Trophoblast cell (in vitro differentiated cells and primary cell): ENCODE measurements at regions not wholly inside any gene's neighbourhood (a gene's known extent, or its start where the extent isn't known, plus 50 kb on each side); places are given as distances from the start of the nearest gene placed in this dataset.

Experiments
- DNase-seq, 2 donors: peaks; one replicate each; pipeline ENCODE4 v3.0.0-alpha.2; 2016
- H2AFZ ChIP-seq: 2 replicates; pipeline ENCODE4 v1.6.1; 2013; ENCODE audit warnings: low read length, moderate library complexity, mild to moderate bottlenecking; ENCODE audit not compliant: insufficient read depth, poor library complexity
- H2AK5ac ChIP-seq: 2 replicates; pipeline ENCODE4 v1.6.1; 2013; ENCODE audit warnings: mild to moderate bottlenecking, low read length
- H2BK120ac ChIP-seq: 2 replicates; pipeline ENCODE4 v1.6.1; 2013; ENCODE audit warnings: low read length, mild to moderate bottlenecking, moderate library complexity; ENCODE audit not compliant: insufficient read depth, poor library complexity
- H2BK12ac ChIP-seq: 2 replicates; pipeline ENCODE4 v1.6.1; 2013; ENCODE audit warnings: mild to moderate bottlenecking, low read length, moderate library complexity
- H2BK5ac ChIP-seq: 2 replicates; pipeline ENCODE4 v1.6.1; 2013; ENCODE audit warnings: low read length, low read depth, moderate library complexity, mild to moderate bottlenecking; ENCODE audit not compliant: poor library complexity
- H3K14ac ChIP-seq: 2 replicates; pipeline ENCODE4 v1.6.1; 2013; ENCODE audit warnings: mild to moderate bottlenecking, low read length
- H3K18ac ChIP-seq: 2 replicates; pipeline ENCODE4 v1.6.1; 2013; ENCODE audit warnings: mild to moderate bottlenecking, low read length
- H3K23ac ChIP-seq: 2 replicates; pipeline ENCODE4 v1.6.1; 2013; ENCODE audit warnings: low read length
- H3K27ac ChIP-seq: 2 replicates; pipeline ENCODE4 v1.5.1; 2013; ENCODE audit warnings: low read depth, mild to moderate bottlenecking, inconsistent platforms, low read length, moderate library complexity
- H3K27me3 ChIP-seq: 2 replicates; pipeline ENCODE4 v1.6.1; 2013; ENCODE audit warnings: inconsistent platforms, mild to moderate bottlenecking, low read length, moderate library complexity; ENCODE audit not compliant: insufficient read depth
- H3K36me3 ChIP-seq, 2 experiments: 1 replicate in 1 of 2; 2 replicates in 1 of 2; pipeline ENCODE4 v1.6.1; 2013; ENCODE audit warnings: low read length in 2 of 2, mild to moderate bottlenecking in 2 of 2, moderate library complexity in 1 of 2; ENCODE audit not compliant: insufficient read depth in 2 of 2, control insufficient read depth in 1 of 2
- H3K4ac ChIP-seq: 2 replicates; pipeline ENCODE4 v1.6.1; 2013; ENCODE audit warnings: low read depth, mild to moderate bottlenecking, low read length, moderate library complexity
- H3K4me1 ChIP-seq, 2 experiments: 1 replicate in 1 of 2; 2 replicates in 1 of 2; pipeline ENCODE4 v1.6.1; 2013; ENCODE audit warnings: low read length in 2 of 2, mild to moderate bottlenecking in 2 of 2, moderate library complexity in 1 of 2; ENCODE audit not compliant: insufficient read depth in 2 of 2, control insufficient read depth in 1 of 2
- H3K4me2 ChIP-seq: 2 replicates; pipeline ENCODE4 v1.6.1; 2013; ENCODE audit warnings: inconsistent platforms, mild to moderate bottlenecking, low read length, moderate library complexity
- H3K4me3 ChIP-seq: 2 replicates; pipeline ENCODE4 v1.5.1; 2013; ENCODE audit warnings: mild to moderate bottlenecking, low read depth, low read length, inconsistent platforms
- H3K79me1 ChIP-seq: one replicate; pipeline ENCODE4 v1.6.1; 2013; ENCODE audit warnings: low read length
- H3K79me2 ChIP-seq: 2 replicates; pipeline ENCODE4 v1.6.1; 2013; ENCODE audit warnings: low read length, mild to moderate bottlenecking; ENCODE audit not compliant: control insufficient read depth, insufficient read depth, poor library complexity
- H3K9ac ChIP-seq: 2 replicates; pipeline ENCODE4 v1.6.1; 2013; ENCODE audit warnings: mild to moderate bottlenecking, low read length
- H3K9me3 ChIP-seq: 2 replicates; pipeline ENCODE4 v1.6.1; 2013; ENCODE audit warnings: low read depth, mild to moderate bottlenecking, control low read depth, inconsistent platforms, low read length; ENCODE audit not compliant: insufficient read depth
- H4K12ac ChIP-seq: 2 replicates; pipeline ENCODE4 v1.6.1; 2013; ENCODE audit warnings: low read depth, mild to moderate bottlenecking, low read length, moderate library complexity
- H4K8ac ChIP-seq: 2 replicates; pipeline ENCODE4 v1.6.1; 2013; ENCODE audit warnings: low read depth, mild to moderate bottlenecking, low read length, moderate library complexity
- H4K91ac ChIP-seq: one replicate; pipeline ENCODE4 v1.6.1; 2013; ENCODE audit warnings: low read depth, mild to moderate bottlenecking, low read length, moderate library complexity
- WGBS: extraction: QIAGEN DNeasy Blood & Tissue Kit; methylation state at CpG from one replicate; pipeline ENCODE4 v1.1.7; 2013; ENCODE audit warnings: missing lambda C conversion rate; ENCODE audit not compliant: insufficient read length, insufficient coverage; ENCODE audit errors: extremely low coverage; 5-methylcytosine and 5-hydroxymethylcytosine counted together

DNA sequence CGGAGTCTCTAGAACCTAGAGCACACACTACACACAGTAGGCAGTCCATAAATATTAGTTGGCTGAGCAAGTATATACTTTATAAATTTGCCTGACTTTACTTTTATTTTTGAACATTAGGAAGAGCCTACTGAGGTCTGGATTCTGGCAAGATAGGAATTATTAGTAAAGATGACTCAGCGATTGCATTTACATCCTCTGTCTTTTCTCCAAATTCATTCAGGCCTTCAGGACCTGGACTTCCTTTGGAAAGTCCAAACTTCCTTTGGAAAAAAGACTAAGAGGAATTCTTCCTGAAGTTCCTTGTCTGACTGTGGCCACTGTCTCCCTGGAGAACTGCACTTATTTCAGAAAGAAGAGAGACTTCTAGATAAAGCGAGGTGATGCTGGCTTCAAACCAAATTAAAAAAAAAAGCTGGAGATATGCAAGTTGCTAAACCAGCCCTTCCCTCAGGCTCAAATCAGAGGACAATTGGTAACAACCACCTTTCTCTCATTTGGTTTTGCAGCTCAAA lies 251.3 kb downstream of the GAS1 start:
- Histone ChIP-seq H2AK5ac (no peak overlapping the region), H3K4me2 (no peak overlapping the region), H3K4me1 (no peaks in the 10 kb centered on the region), H3K9ac (no peak overlapping the region), H3K79me2 (no peaks in the 10 kb centered on the region), H3K36me3 (no peaks in the 10 kb centered on the region), H3K23ac (no peak overlapping the region), H3K27ac (no peak overlapping the region), H2AFZ (no peak overlapping the region), H3K18ac (no peak overlapping the region), H2BK12ac (no peak overlapping the region), H3K4ac (no peak overlapping the region), H3K14ac (no peak overlapping the region), H4K91ac (no peak overlapping the region), H2BK120ac (no peak overlapping the region), H3K27me3 (no peaks in the 10 kb centered on the region), H3K4me3 (no peak overlapping the region), H4K12ac (no peak overlapping the region), H3K9me3 (no peaks in the 10 kb centered on the region), H3K79me1 (no peaks in the 10 kb centered on the region), H4K8ac (no peak overlapping the region), H2BK5ac (no peak overlapping the region)
- DNase-seq = no peak
- no CpG with 5 or more reads among the region's 3 CpGs for WGBS

DNA sequence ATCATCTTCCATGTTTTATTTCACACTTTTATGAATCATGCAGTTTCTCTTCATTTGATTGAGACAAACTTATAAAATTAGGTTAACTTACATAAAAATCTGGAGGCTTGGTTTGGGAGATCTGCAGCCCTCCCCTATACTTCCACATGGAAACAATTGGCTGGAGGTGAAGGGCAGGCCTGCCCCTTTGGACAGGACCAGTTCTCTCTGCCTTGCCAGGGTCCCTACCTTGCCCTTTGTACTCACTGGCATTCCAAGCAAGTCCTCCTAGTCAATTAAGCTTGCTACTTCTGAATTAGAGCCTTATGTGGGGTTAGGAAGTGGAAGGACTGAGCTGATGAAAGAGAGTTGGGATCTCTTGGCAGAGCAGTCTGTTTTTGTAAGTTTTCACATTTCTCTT lies 257.3 kb downstream of the GAS1 start:
- H3K9ac ChIP-seq = no peak overlapping the region
- no peak overlapping the region for H3K27ac ChIP-seq
- H3K4ac ChIP-seq = no peak overlapping the region
- H3K4me2 ChIP-seq = no peak overlapping the region
- no peaks in the 10 kb centered on the region for H3K79me2 ChIP-seq
- H3K4me3 ChIP-seq = no peak overlapping the region
- H3K36me3 ChIP-seq = no peaks in the 10 kb centered on the region
- H3K4me1 ChIP-seq = no peaks in the 10 kb centered on the region
- no peaks in the 10 kb centered on the region for H3K27me3 ChIP-seq
- DNase-seq = no peak
- no peak overlapping the region for H2AK5ac ChIP-seq
- H3K18ac ChIP-seq = no peak overlapping the region
- no peak overlapping the region for H2BK12ac ChIP-seq
- no peaks in the 10 kb centered on the region for H3K9me3 ChIP-seq
- no peaks in the 10 kb centered on the region for H3K79me1 ChIP-seq
- H2BK5ac ChIP-seq = no peak overlapping the region
- no peak overlapping the region for H3K23ac ChIP-seq
- no peak overlapping the region for H4K91ac ChIP-seq
- H4K8ac ChIP-seq = no peak overlapping the region
- no peak overlapping the region for H2BK120ac ChIP-seq
- H2AFZ ChIP-seq = no peak overlapping the region
- no peak overlapping the region for H3K14ac ChIP-seq
- H4K12ac ChIP-seq = no peak overlapping the region

- no peak overlapping the region for H3K27ac ChIP-seq
- H4K91ac ChIP-seq = no peak overlapping the region
- no peak overlapping the region for H4K12ac ChIP-seq
- WGBS = no CpG with 5 or more reads among the region's 3 CpGs
- no peaks in the 10 kb centered on the region for H3K4me1 ChIP-seq
- no peak for DNase-seq
- H3K4ac ChIP-seq = no peak overlapping the region
- H3K23ac ChIP-seq = no peak overlapping the region
- no peak overlapping the region for H2AK5ac ChIP-seq
- H3K18ac ChIP-seq = no peak overlapping the region
- H3K14ac ChIP-seq = no peak overlapping the region
- no peak overlapping the region for H2BK5ac ChIP-seq
- no peak overlapping the region for H2BK12ac ChIP-seq
- no peak overlapping the region for H2BK120ac ChIP-seq
- no peak overlapping the region for H3K9ac ChIP-seq
- H3K79me1 ChIP-seq = no peaks in the 10 kb centered on the region
- H3K4me2 ChIP-seq = no peak overlapping the region
- no peaks in the 10 kb centered on the region for H3K9me3 ChIP-seq
- H2AFZ ChIP-seq = no peak overlapping the region
- H4K8ac ChIP-seq = no peak overlapping the region
- H3K4me3 ChIP-seq = no peak overlapping the region
- H3K36me3 ChIP-seq = peaks cover 0 to 1% of the 10 kb centered on the region in 2 experiments
- H3K79me2 ChIP-seq = no peaks in the 10 kb centered on the region
- no peaks in the 10 kb centered on the region for H3K27me3 ChIP-seq
Observed at GRCh38 chr9:86687788-86688187, 259.5 kb downstream of the GAS1 start.

DNA sequence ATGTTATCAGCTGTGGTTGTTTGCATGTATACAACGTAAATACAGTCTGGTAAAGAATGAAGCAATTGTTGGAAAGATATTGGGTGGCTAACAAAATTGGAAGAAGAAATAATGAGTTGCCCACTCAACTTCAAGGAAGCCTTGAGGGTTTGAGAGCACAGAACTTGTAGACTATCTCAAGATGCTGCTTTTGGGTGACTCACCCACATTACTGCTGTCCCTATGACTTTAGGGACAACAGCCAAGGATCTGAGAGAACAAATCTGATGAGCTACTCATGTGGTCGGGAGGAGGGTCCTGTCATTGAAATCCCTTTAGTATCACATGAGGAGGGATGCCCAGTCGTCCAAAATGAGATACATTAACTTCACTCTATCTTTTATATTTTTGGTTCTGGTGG lies 261.8 kb downstream of the GAS1 start:
- no peaks in the 10 kb centered on the region for H3K27me3 ChIP-seq
- no peak overlapping the region for H4K91ac ChIP-seq

More for the DNA sequence above, 261.8 kb downstream of the GAS1 start:
- Histone ChIP-seq H3K9me3 (no peaks in the 10 kb centered on the region), H3K27ac (no peak overlapping the region), H4K12ac (no peak overlapping the region), H3K18ac (no peak overlapping the region), H3K23ac (no peak overlapping the region), H3K4me2 (no peak overlapping the region), H3K14ac (no peak overlapping the region), H2BK5ac (no peak overlapping the region), H3K9ac (no peak overlapping the region), H3K79me1 (no peaks in the 10 kb centered on the region), H3K4me3 (no peak overlapping the region), H3K36me3 (peaks cover 0 to 1% of the 10 kb centered on the region in 2 experiments), H2BK120ac (no peak overlapping the region), H2AFZ (no peak overlapping the region), H3K4ac (no peak overlapping the region), H3K79me2 (no peaks in the 10 kb centered on the region), H4K8ac (no peak overlapping the region), H2AK5ac (no peak overlapping the region), H2BK12ac (no peak overlapping the region), H3K4me1 (no peaks in the 10 kb centered on the region)
- no peak for DNase-seq
- no CpG with 5 or more reads among the region's 3 CpGs for WGBS
